Activated CD4-positive, alpha-beta T cell treated with anti-CD3 and anti-CD28 coated beads for 36 hours (primary cell): ENCODE measurements at regions not wholly inside any gene's neighbourhood (a gene's known extent, or its start where the extent isn't known, plus 50 kb on each side); places are given as distances from the start of the nearest gene placed in this dataset.
"Not testable (repeated sequence)": the region's sequence is repeated elsewhere in the genome, so short reads cannot be mapped to it uniquely, and the experiment has no call there.

Experiments
- ATAC-seq: fragments of 200-7000 bp; cut with Tn5 transposase; one replicate; pipeline ENCODE4 v1.10.0; 2021; ENCODE audit warnings: mild to moderate bottlenecking, moderate library complexity
- CTCF ChIA-PET: fragments of 350-600 bp; sonication (Branson Sonifier 250); formaldehyde crosslinking; loops from one replicate; lab custom pipeline; 2021; ENCODE audit warnings: antibody characterized with exemption; lab: Charles Lee
- POLR2A ChIA-PET: fragments of 350-600 bp; sonication (Branson Sonifier 250); formaldehyde crosslinking; loops from one replicate; lab custom pipeline; 2021; ENCODE audit warnings: antibody characterized with exemption, inconsistent platforms; lab: Charles Lee
- DNase-seq: peaks from one replicate; pipeline ENCODE4 v3.0.0-alpha.2; 2020
- H3K27ac Mint-ChIP-seq: one replicate; pipeline ENCODE4 v1.8.0; 2021; ENCODE audit warnings: mixed read lengths
- H3K27me3 Mint-ChIP-seq: one replicate; pipeline ENCODE4 v1.8.0; 2021; ENCODE audit warnings: mixed read lengths
- H3K36me3 Mint-ChIP-seq: one replicate; pipeline ENCODE4 v1.8.0; 2021; ENCODE audit warnings: low read depth, mixed read lengths
- H3K4me1 Mint-ChIP-seq: one replicate; pipeline ENCODE4 v1.8.0; 2021; ENCODE audit warnings: mixed read lengths
- H3K4me3 Mint-ChIP-seq: one replicate; pipeline ENCODE4 v1.8.0; 2021; ENCODE audit warnings: mild to moderate bottlenecking, moderate library complexity, mixed read lengths
- H3K9me3 Mint-ChIP-seq: one replicate; pipeline ENCODE4 v1.8.0; 2021; ENCODE audit warnings: low read depth, mixed read lengths
- intact Hi-C, 2 experiments: fragments of 100-400 bp; cut with DNase I in 1 of 2; cut with micrococcal nuclease in 1 of 2; formaldehyde crosslinking; loops; one replicate each; pipeline versions ENCODE4 v1.14.2 to v1.15.1; 2022 to 2024; cut with DNase I, micrococcal nuclease

DNA sequence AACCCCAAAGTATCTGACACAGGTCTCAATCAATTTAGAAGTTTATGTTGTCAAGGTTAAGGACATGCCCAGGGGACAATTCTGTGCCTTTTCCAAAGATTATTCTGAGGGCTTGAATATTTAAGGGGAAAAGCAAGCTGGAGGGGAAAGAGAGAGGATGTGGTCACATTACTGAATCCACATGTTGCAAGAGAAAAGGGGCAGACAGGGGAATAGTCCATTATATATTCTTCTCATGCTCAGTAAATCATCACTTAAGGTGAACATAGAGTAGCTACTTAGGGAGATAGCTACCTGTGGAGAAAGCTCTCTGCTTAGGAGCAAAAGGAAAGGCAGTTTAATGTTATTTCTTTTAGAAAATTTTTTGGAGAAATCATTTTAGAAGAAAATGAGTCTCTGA lies 751.6 kb downstream of the SI start:
- ChIA-PET POLR2A (no interaction called here), CTCF (no interaction called here)
- no peaks in the 10 kb centered on the region for H3K27me3 Mint-ChIP-seq
- ATAC-seq (no peak), DNase-seq (no peak)
- H3K4me3 Mint-ChIP-seq: no peak overlapping the region
- intact Hi-C loops: no loop called here
- H3K27ac Mint-ChIP-seq: no peak overlapping the region
- peaks cover 3% of the 10 kb centered on the region for H3K9me3 Mint-ChIP-seq
- no peaks in the 10 kb centered on the region for H3K36me3 Mint-ChIP-seq
- H3K4me1 Mint-ChIP-seq: no peaks in the 10 kb centered on the region

DNA sequence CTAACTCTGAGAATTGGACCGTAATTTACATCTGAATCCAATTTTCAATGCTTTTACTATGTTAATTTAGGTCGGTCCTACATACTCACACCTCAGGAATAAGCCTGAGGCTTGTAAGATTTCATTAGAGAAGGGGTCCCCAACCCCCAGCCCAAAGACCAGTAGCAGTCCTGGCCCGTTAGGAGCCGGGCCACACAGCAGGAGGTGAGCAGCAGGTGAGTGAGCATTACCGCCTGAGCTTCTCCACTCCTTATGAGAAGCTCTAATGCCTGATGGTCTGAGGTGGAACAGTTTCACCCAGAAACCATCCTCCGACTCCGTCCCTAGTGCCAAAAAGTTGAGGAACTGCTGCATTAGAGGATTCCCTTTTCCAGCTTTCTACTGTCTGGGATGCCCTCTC lies 757.3 kb downstream of the SI start:
- CTCF ChIA-PET: interaction anchor here (1.1 kb wide), 1 partner anchor 14 kb away, joined by 3 read pairs; no protein-coding TSS in a partner anchor
- DNase-seq (no peak), ATAC-seq (no peak)
- POLR2A ChIA-PET: no interaction called here
- Mint-ChIP-seq H3K4me3 (no peak overlapping the region), H3K9me3 (no peaks in the 10 kb centered on the region), H3K27ac (no peak overlapping the region), H3K36me3 (no peaks in the 10 kb centered on the region), H3K27me3 (no peaks in the 10 kb centered on the region), H3K4me1 (no peaks in the 10 kb centered on the region)
- intact Hi-C loops: no loop called here

- ATAC-seq (no peak), DNase-seq (no peak)
- POLR2A ChIA-PET: no interaction called here
- Mint-ChIP-seq H3K9me3 (peaks cover 10% of the 10 kb centered on the region), H3K27ac (no peak overlapping the region), H3K36me3 (no peaks in the 10 kb centered on the region), H3K4me3 (no peak overlapping the region), H3K27me3 (no peaks in the 10 kb centered on the region), H3K4me1 (no peaks in the 10 kb centered on the region)
- intact Hi-C loops: no loop called here
- CTCF ChIA-PET: no interaction called here
Observed at GRCh38 chr3:164306042-164306441, 772.3 kb downstream of the SI start.

DNA sequence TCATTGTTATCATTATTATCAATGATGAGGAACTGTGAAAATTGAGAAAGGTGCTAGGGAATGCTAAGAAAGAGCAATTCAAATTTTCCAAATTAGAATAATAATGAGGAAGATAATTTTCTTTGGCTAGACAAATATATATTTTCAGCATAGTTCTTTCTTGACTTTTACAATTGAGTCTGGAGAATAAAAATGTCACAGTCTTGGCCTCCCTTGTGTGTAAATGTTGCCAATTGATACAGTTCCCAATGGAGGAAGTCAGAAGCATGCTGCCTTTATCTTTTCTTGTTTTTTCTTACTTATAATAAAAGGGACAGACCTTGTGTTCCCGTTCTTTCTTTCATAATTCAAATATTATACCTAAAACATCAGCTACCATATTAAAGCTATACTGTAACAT lies 774.4 kb downstream of the SI start:
- CTCF ChIA-PET: no interaction called here
- Mint-ChIP-seq H3K4me1 (no peaks in the 10 kb centered on the region), H3K9me3 (peaks cover 6% of the 10 kb centered on the region)

GRCh38 chr3:164302622-164303021 lies 775.7 kb downstream of the SI start:
- intact Hi-C loops: no loop called here
- Mint-ChIP-seq H3K4me1 (no peaks in the 10 kb centered on the region), H3K4me3 (no peak overlapping the region), H3K27ac (no peak overlapping the region), H3K27me3 (no peaks in the 10 kb centered on the region), H3K36me3 (no peaks in the 10 kb centered on the region), H3K9me3 (peaks cover 6% of the 10 kb centered on the region)
- POLR2A ChIA-PET: no interaction called here
- CTCF ChIA-PET: no interaction called here
- ATAC-seq (no peak), DNase-seq (no peak)

More for the DNA sequence above, 774.4 kb downstream of the SI start:
- no peak overlapping the region for H3K4me3 Mint-ChIP-seq
- H3K27me3 Mint-ChIP-seq: no peaks in the 10 kb centered on the region
- no peak for ATAC-seq
- POLR2A ChIA-PET: no interaction called here
- no peaks in the 10 kb centered on the region for H3K36me3 Mint-ChIP-seq
- intact Hi-C loops: no loop called here
- no peak for DNase-seq
- no peak overlapping the region for H3K27ac Mint-ChIP-seq

- DNase-seq, H3K27ac Mint-ChIP-seq, H3K27me3 Mint-ChIP-seq, CTCF ChIA-PET, H3K9me3 Mint-ChIP-seq, H3K4me3 Mint-ChIP-seq, ATAC-seq, POLR2A ChIA-PET, H3K4me1 Mint-ChIP-seq, H3K36me3 Mint-ChIP-seq, intact Hi-C loops: not testable (repeated sequence)
Observed at GRCh38 chr3:164291486-164291885, 786.8 kb downstream of the SI start.

DNA sequence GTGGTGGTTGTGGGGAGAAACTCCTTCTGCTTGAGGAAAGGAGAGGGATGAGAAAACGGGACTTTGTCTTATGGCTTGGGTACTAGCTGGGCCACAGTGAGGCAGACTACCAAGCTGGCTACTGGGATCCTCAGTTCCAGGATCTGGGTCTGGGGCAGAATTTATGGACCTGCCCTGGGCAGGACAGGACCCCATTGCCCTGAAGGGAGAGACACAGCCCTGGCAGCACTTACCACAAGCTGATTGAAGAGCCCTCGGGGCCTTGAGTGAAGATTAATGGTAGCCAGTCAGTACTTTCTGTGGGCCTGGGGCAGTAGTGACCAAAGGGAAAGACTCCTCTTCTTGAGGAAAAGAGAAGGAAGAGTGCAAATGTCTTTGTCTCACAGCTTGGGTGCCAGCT lies 799.7 kb downstream of the SI start:
- peaks cover 18% of the 10 kb centered on the region for H3K9me3 Mint-ChIP-seq
- no peak for DNase-seq
- no peaks in the 10 kb centered on the region for H3K4me1 Mint-ChIP-seq
- intact Hi-C loops: no loop called here
- no peaks in the 10 kb centered on the region for H3K36me3 Mint-ChIP-seq
- POLR2A ChIA-PET: no interaction called here
- no peak overlapping the region for H3K27ac Mint-ChIP-seq
- no peak overlapping the region for H3K4me3 Mint-ChIP-seq
- CTCF ChIA-PET: interaction anchor here (1.1 kb wide), 1 partner anchor 9 kb away, joined by 3 read pairs; no protein-coding TSS in a partner anchor
- no peak for ATAC-seq
- H3K27me3 Mint-ChIP-seq: no peaks in the 10 kb centered on the region

- Mint-ChIP-seq H3K4me3 (no peak overlapping the region), H3K4me1 (no peaks in the 10 kb centered on the region), H3K27me3 (no peaks in the 10 kb centered on the region), H3K27ac (no peak overlapping the region), H3K36me3 (no peaks in the 10 kb centered on the region), H3K9me3 (peaks cover 9% of the 10 kb centered on the region)
- ChIA-PET POLR2A (no interaction called here), CTCF (no interaction called here)
- no peak for ATAC-seq
- intact Hi-C loops: no loop called here
- no peak for DNase-seq
Observed at GRCh38 chr3:164267053-164267452, 811.2 kb downstream of the SI start.

GRCh38 chr3:164250923-164251322 lies 827.4 kb downstream of the SI start:
- ATAC-seq (no peak), DNase-seq (no peak)
- intact Hi-C loops: no loop called here
- no peak overlapping the region for H3K27ac Mint-ChIP-seq
- ChIA-PET POLR2A (no interaction called here), CTCF (no interaction called here)
- H3K4me1 Mint-ChIP-seq: no peaks in the 10 kb centered on the region
- H3K36me3 Mint-ChIP-seq: no peaks in the 10 kb centered on the region
- peaks cover 2% of the 10 kb centered on the region for H3K9me3 Mint-ChIP-seq
- no peaks in the 10 kb centered on the region for H3K27me3 Mint-ChIP-seq
- no peak overlapping the region for H3K4me3 Mint-ChIP-seq

DNA sequence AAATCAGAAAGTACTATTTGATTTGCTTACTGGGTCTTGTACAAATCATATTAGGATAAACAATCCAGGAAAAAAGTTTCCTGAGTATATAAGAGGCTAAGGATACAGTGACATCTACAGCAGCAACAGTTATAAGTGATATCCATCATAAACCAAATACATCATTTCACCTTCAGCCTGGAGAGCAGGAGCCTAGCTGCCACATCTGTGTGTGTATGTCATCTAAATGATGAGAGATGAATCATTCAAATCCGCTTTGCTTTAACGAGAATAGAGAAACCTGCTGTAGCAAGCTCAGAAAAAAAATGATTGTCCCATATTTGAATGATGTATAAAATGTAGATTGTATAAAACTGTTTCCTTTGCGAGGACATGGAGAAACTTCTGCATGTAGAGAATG lies 841.4 kb downstream of the SI start:
- no peak for ATAC-seq
- Mint-ChIP-seq H3K27me3 (no peaks in the 10 kb centered on the region), H3K9me3 (peaks cover 5% of the 10 kb centered on the region), H3K36me3 (no peaks in the 10 kb centered on the region), H3K4me1 (no peaks in the 10 kb centered on the region), H3K27ac (no peak overlapping the region), H3K4me3 (no peak overlapping the region)
- intact Hi-C loops: no loop called here
- ChIA-PET CTCF (no interaction called here), POLR2A (no interaction called here)
- no peak for DNase-seq

DNA sequence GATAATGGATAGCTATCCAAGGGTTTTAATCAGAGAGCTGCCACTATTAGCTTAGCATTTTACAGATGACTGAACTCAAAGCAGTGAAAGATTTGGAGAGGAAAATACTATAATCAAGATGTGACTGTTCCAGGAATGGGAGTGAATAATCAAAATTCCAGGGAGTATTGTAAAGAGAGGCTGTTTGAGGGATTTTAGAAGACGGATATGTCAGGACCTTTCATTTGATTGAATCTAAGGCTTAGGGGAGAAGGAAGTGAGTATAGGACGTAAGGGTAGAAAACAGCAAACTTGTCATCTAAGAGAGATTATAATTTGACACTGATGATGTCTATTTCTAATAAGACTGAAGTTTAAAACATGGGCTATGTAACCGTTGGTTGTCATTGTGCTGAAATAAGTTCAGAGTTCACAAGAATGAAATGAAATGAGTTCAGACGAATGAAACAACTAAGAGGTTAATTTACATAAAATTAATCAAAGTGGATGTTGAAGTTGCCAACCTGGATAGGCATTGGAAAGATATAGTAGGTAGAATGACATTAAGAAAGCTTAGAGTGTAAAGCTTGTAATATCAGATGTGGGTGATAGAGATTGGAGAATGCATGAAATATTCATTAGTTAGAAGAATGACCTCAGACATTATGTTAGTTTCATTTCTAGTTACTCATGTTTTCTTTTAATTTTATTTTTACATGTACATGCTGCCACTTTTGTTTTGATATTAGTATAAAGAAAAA lies 842.8 kb downstream of the SI start:
- Mint-ChIP-seq H3K4me1 (no peaks in the 10 kb centered on the region), H3K4me3 (no peak overlapping the region)
- CTCF ChIA-PET: no interaction called here

DNA sequence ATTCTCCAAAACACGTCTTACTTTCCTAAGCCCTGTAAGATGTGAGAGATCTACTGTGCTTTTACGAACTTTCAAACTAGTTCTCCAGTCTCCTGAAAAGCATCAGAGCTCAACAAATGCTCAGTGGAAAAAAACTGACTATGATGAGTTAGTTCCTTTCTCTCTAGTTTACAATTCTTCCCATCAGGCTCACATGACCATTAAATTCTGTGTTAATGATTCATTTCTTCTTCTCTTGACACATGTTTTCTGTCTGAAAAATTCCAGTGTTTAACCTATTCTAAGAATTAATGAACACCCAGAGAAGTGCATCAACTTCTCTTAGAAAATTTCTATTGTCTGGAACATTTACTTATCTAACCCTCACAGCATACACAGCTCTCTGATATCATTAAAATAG lies 844.3 kb downstream of the SI start:
- intact Hi-C loops: no loop called here
- H3K4me1 Mint-ChIP-seq: no peaks in the 10 kb centered on the region
- ChIA-PET POLR2A (no interaction called here), CTCF (no interaction called here)
- H3K27me3 Mint-ChIP-seq: no peaks in the 10 kb centered on the region
- ATAC-seq: no peak
- H3K27ac Mint-ChIP-seq: no peak overlapping the region
- H3K4me3 Mint-ChIP-seq: no peak overlapping the region
- DNase-seq: no peak
- peaks cover 4% of the 10 kb centered on the region for H3K9me3 Mint-ChIP-seq
- no peaks in the 10 kb centered on the region for H3K36me3 Mint-ChIP-seq

More for the DNA sequence above, 842.8 kb downstream of the SI start:
- POLR2A ChIA-PET: no interaction called here
- intact Hi-C loops: no loop called here
- Mint-ChIP-seq H3K9me3 (peaks cover 5% of the 10 kb centered on the region), H3K36me3 (no peaks in the 10 kb centered on the region), H3K27ac (no peak overlapping the region), H3K27me3 (no peaks in the 10 kb centered on the region)
- no peak for ATAC-seq
- no peak for DNase-seq
